CD1c-positive myeloid dendritic cell (primary cell): ENCODE measurements at regions not wholly inside any gene's neighbourhood (a gene's known extent, or its start where the extent isn't known, plus 50 kb on each side); places are given as distances from the start of the nearest gene placed in this dataset.

Experiments
- DNase-seq: peaks from one replicate; pipeline ENCODE4 v3.0.0-alpha.2; 2016; ENCODE audit errors: extremely low spot score

DNA sequence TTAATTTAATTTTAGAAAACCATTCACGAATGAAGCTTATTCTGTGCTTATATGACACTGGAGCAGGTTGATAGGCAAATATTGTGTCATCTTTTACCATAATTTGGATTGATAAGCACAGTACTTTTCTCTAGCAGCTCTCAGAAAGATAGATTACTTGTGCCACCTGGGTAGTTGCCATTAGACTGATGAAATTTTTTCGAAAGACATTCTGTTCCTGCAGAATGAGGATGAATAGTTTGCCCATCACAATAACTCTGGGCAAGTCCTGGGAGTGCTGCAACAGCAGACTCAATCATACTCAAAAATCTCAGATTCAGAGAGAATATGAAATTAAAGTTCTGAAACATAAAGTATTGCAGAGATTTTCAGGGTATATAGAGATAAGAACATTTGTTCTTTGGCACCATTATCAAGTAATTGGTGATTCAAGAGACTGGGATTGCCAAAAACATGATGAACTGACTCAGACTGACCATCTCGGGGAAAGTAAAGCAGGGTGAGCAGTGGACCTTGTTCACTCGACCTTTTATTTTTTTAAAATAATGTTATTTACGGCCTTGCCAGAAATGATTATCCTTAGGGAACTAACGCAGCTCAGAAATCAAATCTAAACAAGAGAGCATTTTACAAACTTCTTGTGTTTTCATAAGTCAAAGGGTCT lies 65.8 kb upstream of the PTCHD4 start:
- no peak for DNase-seq

DNA sequence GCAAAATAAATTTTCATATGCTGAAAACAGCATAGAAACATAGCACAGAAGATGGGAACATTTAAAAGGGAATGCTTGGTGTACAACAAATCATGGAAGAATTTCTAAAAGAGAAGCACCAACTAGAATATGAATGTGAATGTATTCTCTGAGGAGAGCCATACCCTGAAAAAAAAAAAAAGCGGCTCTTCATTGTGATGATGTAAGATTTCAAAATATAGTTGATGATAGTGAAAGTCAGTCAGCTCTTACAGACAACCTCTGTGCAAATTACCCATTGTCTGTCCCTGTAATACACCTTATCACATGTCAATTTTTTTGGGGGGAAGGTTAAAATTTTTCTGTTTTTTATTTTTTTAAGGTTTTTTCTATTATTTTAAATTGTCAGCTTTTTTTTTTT lies 58.6 kb upstream of the PTCHD4 start:
- no peak for DNase-seq
